Gastrocnemius medialis (tissue), 4 donors: ENCODE measurements at regions not wholly inside any gene's neighbourhood (a gene's known extent, or its start where the extent isn't known, plus 50 kb on each side); places are given as distances from the start of the nearest gene placed in this dataset.

Experiments used
- ATAC-seq, 2 donors: fragments of 150-250 bp; one replicate each; pipeline ENCODE4 v1.9.1; 2016
- DNase-seq, 2 donors: peaks; one replicate each; pipeline ENCODE4 v3.0.0-alpha.2; 2019
- H3K27ac ChIP-seq, 4 donors: fragments of 200-600 bp; sonication (generic); 1 replicate in 1 of 4; 2 replicates in 3 of 4; pipeline ENCODE4 v1.5.1; 2016 to 2018; ENCODE audit warnings: mild to moderate bottlenecking in 2 of 4, moderate library complexity in 1 of 4
- H3K27me3 ChIP-seq, 3 donors: fragments of 200-600 bp; sonication (generic) in 2 of 3; 1 replicate in 1 of 3; 2 replicates in 2 of 3; pipeline versions ENCODE4 v1.5.1 to v1.6.0; 2016 to 2019; ENCODE audit warnings: mild to moderate bottlenecking in 1 of 3, moderate library complexity in 1 of 3
- H3K36me3 ChIP-seq, 2 donors: fragments of 200-600 bp; sonication (generic) in 1 of 2; one replicate each; pipeline ENCODE4 v1.5.1; 2017 to 2018
- H3K4me1 ChIP-seq, 2 donors: fragments of 200-600 bp; sonication (generic) in 1 of 2; one replicate each; pipeline ENCODE4 v1.5.1; 2016 to 2017; ENCODE audit warnings: mild to moderate bottlenecking in 2 of 2
- H3K4me3 ChIP-seq, 4 donors: fragments of 200-600 bp; sonication (generic) in 3 of 4; 1 replicate in 1 of 4; 2 replicates in 3 of 4; pipeline ENCODE4 v1.5.1; 2016 to 2019; ENCODE audit warnings: mild to moderate bottlenecking in 2 of 4
- H3K9me3 ChIP-seq, 3 donors: fragments of 200-600 bp; sonication (generic) in 2 of 3; 1 replicate in 1 of 3; 2 replicates in 2 of 3; pipeline ENCODE4 v1.5.1; 2016 to 2019
- CTCF ChIP-seq, 5 experiments: fragments of 450-650 bp in 3 of 5; fragments of 200-600 bp in 2 of 5; sonication (generic) in 2 of 5; IDR thresholded peaks in 4 of 5; conservative IDR thresholded peaks in 1 of 5; 1 replicate in 4 of 5; 2 replicates in 1 of 5; pipeline ENCODE4 v1.5.1; 2016 to 2019; ENCODE audit warnings: antibody characterized with exemption in 5 of 5, mild to moderate bottlenecking in 3 of 5, moderate library complexity in 3 of 5
- POLR2A ChIP-seq, 2 donors: fragments of 450-650 bp; IDR thresholded peaks; one replicate each; pipeline ENCODE4 v1.6.1; 2017; ENCODE audit warnings: antibody characterized with exemption in 2 of 2, mild to moderate bottlenecking in 2 of 2, moderate library complexity in 2 of 2
- in situ Hi-C, 4 donors: fragments of 200-750 bp; cut with MboI; loops; one replicate each; pipeline versions ENCODE4 v1.15.0 to v1.8.0; 2017; ENCODE audit warnings: low sequenced_read_pairs in 4 of 4
- intact Hi-C: fragments of 100-400 bp; cut with DNase I; formaldehyde crosslinking; loops from one replicate; pipeline ENCODE4 v1.15.1; 2023; ENCODE audit warnings: low total_unique reads

DNA sequence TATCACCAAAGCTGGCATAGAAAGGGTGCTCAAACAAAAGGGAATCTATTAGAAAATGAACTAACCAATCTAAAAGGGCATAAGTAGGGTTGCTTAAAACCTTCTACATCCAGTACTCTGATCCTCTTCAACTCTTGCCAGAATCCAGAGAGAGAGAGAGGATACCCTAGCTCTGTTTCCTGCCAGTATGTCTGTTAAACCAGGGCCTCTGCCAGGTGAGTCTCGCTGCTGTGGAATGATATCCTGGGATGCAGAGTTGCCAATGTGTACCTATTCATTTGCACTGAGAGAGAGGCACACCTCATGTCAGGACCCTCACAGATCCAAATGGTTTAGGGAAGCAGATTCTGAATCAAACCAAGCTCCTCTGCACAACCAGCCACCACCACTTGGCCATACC lies 79.8 kb upstream of the DYNLRB2 start:
- ATAC-seq (no peak), DNase-seq (no peak)
- Histone ChIP-seq H3K9me3 (no peaks in the 10 kb centered on the region), H3K27me3 (no peaks in the 10 kb centered on the region), H3K27ac (no peak overlapping the region), H3K4me3 (no peak overlapping the region), H3K36me3 (no peaks in the 10 kb centered on the region), H3K4me1 (no peaks in the 10 kb centered on the region)
- in situ Hi-C loops = no loop called here
- intact Hi-C loops = no loop called here
- TF ChIP-seq POLR2A (IDR thresholded peaks at IDR 0.05) (no peak), CTCF (IDR thresholded peaks at IDR 0.05 in 4 of 5, conservative IDR thresholded peaks at IDR 0.05 in 1 of 5) (no peak)

DNA sequence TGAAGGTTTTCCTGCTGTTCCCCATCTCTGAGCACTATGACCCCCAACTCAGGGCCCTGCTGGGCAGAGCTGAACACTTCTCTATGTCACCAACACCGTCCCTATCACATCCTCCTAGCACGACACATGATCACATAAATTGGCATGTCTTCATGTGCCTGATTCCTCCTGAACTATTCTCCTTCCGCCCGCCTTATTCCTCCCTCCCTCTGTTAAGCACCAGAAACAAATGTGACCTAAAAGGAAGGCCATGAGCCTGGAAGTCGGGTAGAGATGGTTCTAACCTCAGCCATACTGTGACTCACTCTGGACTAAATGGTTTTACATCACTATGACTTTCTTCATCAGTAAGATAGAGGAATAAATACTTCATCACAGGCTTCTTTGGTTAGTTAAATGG lies 80.8 kb upstream of the DYNLRB2 start:
- H3K27me3 ChIP-seq = no peaks in the 10 kb centered on the region
- H3K4me1 ChIP-seq = no peaks in the 10 kb centered on the region
- H3K4me3 ChIP-seq = no peak overlapping the region
- ATAC-seq (peak; percentile 40 to 55), DNase-seq (no peak)
- no peak for TF ChIP-seq POLR2A (IDR thresholded peaks at IDR 0.05)
- TF ChIP-seq CTCF (IDR thresholded peaks at IDR 0.05 in 4 of 5, conservative IDR thresholded peaks at IDR 0.05 in 1 of 5) = no peak
- no peaks in the 10 kb centered on the region for H3K36me3 ChIP-seq
- H3K9me3 ChIP-seq = no peaks in the 10 kb centered on the region
- intact Hi-C loops (no loop called here), in situ Hi-C loops (no loop called here)
- peak overlapping the region in 1 of 4 donors; percentile 4 for H3K27ac ChIP-seq

DNA sequence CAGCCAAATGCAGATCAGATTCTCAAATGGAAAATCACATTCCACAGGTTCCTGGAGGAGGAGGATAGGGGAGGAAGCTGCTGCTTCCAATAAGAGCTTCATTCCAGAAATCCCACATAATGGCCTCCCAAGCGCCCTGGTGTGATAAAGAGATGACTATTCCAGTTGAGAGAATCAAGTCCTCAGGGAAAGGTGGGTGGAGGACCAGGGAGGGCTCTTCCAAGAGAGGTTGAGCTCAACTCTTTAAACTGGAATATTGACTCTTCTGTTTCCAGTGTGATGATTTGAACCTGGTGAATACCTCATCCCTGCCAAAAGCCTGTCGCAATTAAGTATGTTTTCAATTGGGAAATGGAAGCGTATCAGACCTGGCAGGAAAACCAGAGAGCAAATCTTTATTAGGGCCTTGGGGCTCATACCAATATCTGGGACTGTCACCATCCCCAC lies 81.4 kb upstream of the DYNLRB2 start:
- Histone ChIP-seq H3K4me3 (no peak overlapping the region), H3K27ac (peak overlapping the region in 1 of 4 donors; percentile 4), H3K36me3 (no peaks in the 10 kb centered on the region), H3K27me3 (no peaks in the 10 kb centered on the region), H3K9me3 (no peaks in the 10 kb centered on the region), H3K4me1 (no peaks in the 10 kb centered on the region)
- intact Hi-C loops (no loop called here), in situ Hi-C loops (no loop called here)
- TF ChIP-seq POLR2A (IDR thresholded peaks at IDR 0.05) (no peak), CTCF (IDR thresholded peaks at IDR 0.05 in 4 of 5, conservative IDR thresholded peaks at IDR 0.05 in 1 of 5) (no peak)
- DNase-seq (peak in 1 of 2 donors; percentile 48), ATAC-seq (peak; percentile 63 to 75)

GRCh38 chr16:80457871-80458270 lies 82.9 kb upstream of the DYNLRB2 start:
- Histone ChIP-seq H3K36me3 (no peaks in the 10 kb centered on the region), H3K9me3 (no peaks in the 10 kb centered on the region), H3K27ac (no peak overlapping the region), H3K27me3 (no peaks in the 10 kb centered on the region), H3K4me3 (no peak overlapping the region), H3K4me1 (no peaks in the 10 kb centered on the region)
- DNase-seq = no peak
- in situ Hi-C loops = no loop called here
- TF ChIP-seq POLR2A (IDR thresholded peaks at IDR 0.05) (no peak), CTCF (IDR thresholded peaks at IDR 0.05 in 4 of 5, conservative IDR thresholded peaks at IDR 0.05 in 1 of 5) (no peak)
- no peak for ATAC-seq
- intact Hi-C loops = no loop called here

DNA sequence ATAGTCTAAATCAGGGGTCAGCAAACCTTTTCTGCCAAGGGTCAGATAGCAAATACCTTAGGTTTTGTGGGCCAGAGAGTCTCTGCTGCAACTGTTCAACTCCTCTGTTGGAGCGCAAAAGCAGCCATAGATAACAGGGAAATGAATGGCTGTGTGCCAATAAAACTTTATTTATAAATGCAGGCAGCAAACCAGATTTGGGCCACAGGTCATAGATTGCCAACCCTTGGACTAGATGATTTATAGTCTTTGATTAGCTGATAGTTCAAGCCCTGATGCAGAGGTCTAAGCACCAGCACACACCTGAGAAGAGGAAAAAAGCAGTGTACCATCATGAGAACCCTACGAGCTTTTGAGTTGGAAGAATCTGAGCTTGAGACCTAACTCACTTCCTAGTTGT lies 86.0 kb upstream of the DYNLRB2 start:
- TF ChIP-seq POLR2A (IDR thresholded peaks at IDR 0.05) (no peak), CTCF (IDR thresholded peaks at IDR 0.05 in 4 of 5, conservative IDR thresholded peaks at IDR 0.05 in 1 of 5) (no peak)
- Histone ChIP-seq H3K27me3 (no peaks in the 10 kb centered on the region), H3K9me3 (no peaks in the 10 kb centered on the region), H3K36me3 (no peaks in the 10 kb centered on the region), H3K4me1 (no peaks in the 10 kb centered on the region), H3K27ac (no peak overlapping the region), H3K4me3 (no peak overlapping the region)
- DNase-seq = no peak
- intact Hi-C loops (no loop called here), in situ Hi-C loops (no loop called here)
- no peak for ATAC-seq
